NT2/D1 (cell line): ENCODE measurements at regions not wholly inside any gene's neighbourhood (a gene's known extent, or its start where the extent isn't known, plus 50 kb on each side); places are given as distances from the start of the nearest gene placed in this dataset.
A peak's percentile ranks its signal among the peaks of the same experiment; 100 is the strongest.

Source experiments
- DNase-seq: peaks from one replicate; pipeline ENCODE4 v3.0.0-alpha.2; 2011; ENCODE audit warnings: low read depth, low spot score
- H3K27me3 ChIP-seq: 2 replicates; pipeline ENCODE4 v1.6.0; 2011; ENCODE audit warnings: mild to moderate bottlenecking; ENCODE audit not compliant: insufficient read length, insufficient read depth
- H3K36me3 ChIP-seq: 2 replicates; pipeline ENCODE4 v1.6.1; 2011; ENCODE audit warnings: mild to moderate bottlenecking, low read length, mixed read lengths; ENCODE audit not compliant: insufficient read depth, insufficient read length
- H3K4me1 ChIP-seq: 2 replicates; pipeline ENCODE4 v1.5.1; 2011; ENCODE audit not compliant: insufficient read depth, insufficient read length
- H3K4me3 ChIP-seq: 2 replicates; pipeline ENCODE4 v1.5.1; 2011; ENCODE audit warnings: low read depth; ENCODE audit not compliant: insufficient read length
- H3K9ac ChIP-seq: 2 replicates; pipeline ENCODE4 v1.6.0; 2011; ENCODE audit warnings: low read depth; ENCODE audit not compliant: insufficient read length
- H3K9me3 ChIP-seq: 2 replicates; pipeline ENCODE4 v1.5.1; 2011; ENCODE audit warnings: mild to moderate bottlenecking, low read length; ENCODE audit not compliant: insufficient read depth
- SUZ12 ChIP-seq: IDR thresholded peaks from 2 replicates; pipeline ENCODE4 v1.6.1; 2011; ENCODE audit not compliant: insufficient read length, insufficient read depth; ENCODE audit errors: extremely low read depth
- YY1 ChIP-seq: IDR thresholded peaks from 2 replicates; pipeline ENCODE4 v1.6.1; 2011; ENCODE audit not compliant: insufficient read length, insufficient read depth
- ZNF274 ChIP-seq: IDR thresholded peaks from 2 replicates; pipeline ENCODE4 v1.6.1; 2011; ENCODE audit warnings: mild to moderate bottlenecking, low read depth, low read length

DNA sequence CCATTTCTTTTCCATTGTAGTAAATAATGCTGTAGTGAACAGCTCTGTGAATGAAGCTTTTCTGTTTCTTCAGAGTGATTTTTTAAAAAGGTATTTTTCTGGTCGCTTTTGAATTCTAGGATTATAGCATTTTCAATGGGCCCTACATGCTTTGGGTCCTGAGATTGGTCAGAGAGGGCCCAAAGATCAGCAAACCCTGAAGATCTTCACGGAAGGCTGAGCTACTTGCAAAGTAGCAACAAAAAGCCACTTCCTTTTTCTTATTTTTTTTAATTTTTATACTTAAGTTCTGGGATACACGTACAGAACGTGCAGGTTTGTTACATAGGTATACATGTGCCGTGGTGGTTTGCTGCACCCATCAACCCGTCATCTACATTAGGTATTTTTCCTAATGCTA, 200.5 kb downstream of the FAT3 start:
- no peak for DNase-seq
- Histone ChIP-seq H3K9me3 (no peaks in the 10 kb centered on the region), H3K36me3 (no peaks in the 10 kb centered on the region), H3K9ac (no peak overlapping the region), H3K4me3 (no peak overlapping the region), H3K27me3 (no peaks in the 10 kb centered on the region), H3K4me1 (no peaks in the 10 kb centered on the region)
- TF ChIP-seq SUZ12, result no peak
- no peak for TF ChIP-seq ZNF274
- TF ChIP-seq YY1, result no peak

DNA sequence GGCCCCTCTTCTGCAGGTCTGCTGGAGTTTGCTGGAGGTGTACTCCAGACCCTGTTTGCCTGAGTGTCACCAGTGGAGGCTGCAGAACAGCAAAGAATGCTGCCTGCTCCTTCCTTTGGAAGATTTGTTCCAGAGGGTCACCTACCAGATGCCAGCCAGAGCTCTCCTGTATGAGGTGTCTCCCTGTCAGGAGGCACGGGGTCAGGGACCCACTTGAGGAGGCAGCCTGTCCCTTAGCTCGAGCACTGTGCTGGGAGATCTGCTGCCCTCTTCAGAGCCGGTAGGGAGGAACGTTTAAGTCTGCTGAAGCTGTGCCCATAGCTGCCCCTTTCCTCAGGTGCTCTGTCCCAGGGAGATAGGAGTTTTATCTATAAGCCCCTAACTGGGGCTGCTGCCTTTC, 207.9 kb downstream of the FAT3 start:
- Histone ChIP-seq H3K9me3 (no peaks in the 10 kb centered on the region), H3K4me1 (no peaks in the 10 kb centered on the region), H3K4me3 (no peak overlapping the region), H3K27me3 (no peaks in the 10 kb centered on the region), H3K36me3 (no peaks in the 10 kb centered on the region), H3K9ac (no peak overlapping the region)
- no peak for DNase-seq
- TF ChIP-seq ZNF274, result no peak

DNA sequence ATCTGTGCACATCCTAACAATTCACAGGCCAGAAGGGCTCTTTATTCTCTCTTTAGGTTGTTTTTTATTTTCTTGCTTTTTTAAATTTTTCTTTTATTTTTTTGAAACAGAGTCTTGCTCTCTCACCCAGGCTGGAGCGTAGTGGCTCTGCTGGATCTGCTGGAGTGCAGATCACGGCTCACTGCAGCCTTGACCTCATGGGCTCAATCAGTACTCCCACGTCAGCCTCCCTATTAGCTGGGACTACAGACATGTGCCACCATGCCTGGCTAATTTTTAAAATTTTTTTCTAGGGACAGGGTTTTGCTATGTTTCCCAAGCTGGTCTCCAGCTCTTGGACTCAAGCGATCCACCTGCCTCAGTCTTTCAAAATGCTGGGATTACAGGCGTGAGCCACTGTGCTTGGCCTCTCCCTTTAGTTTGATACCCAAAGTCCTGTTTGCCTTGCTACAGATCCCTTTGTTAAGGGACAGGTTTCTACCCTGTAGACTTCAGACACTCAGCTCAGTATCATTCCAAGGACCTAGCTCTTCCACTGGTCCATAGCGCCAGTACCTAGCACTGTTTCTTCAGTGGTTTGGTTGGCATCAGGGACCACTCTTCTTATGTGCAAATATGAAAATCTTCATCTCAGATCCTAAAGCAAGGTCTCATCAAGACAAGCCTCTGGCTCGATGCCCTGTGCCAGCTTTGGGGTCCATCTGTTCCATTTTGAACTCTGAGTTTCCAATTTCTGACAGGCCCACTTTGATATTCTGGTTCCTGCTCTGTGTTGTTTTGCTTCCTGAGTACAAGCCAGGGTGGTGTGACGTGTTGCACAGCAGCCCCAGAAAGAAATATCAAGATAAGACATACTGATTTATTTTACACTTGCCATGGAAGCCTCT, 211.7 kb downstream of the FAT3 start:
- Histone ChIP-seq H3K27me3 (no peaks in the 10 kb centered on the region), H3K4me3 (no peak overlapping the region), H3K4me1 (peaks cover 4% of the 10 kb centered on the region), H3K9ac (no peak overlapping the region), H3K36me3 (no peaks in the 10 kb centered on the region), H3K9me3 (no peaks in the 10 kb centered on the region)
- no peak for DNase-seq
- TF ChIP-seq ZNF274, result no peak
- TF ChIP-seq YY1, result no peak
- no peak for TF ChIP-seq SUZ12

DNA sequence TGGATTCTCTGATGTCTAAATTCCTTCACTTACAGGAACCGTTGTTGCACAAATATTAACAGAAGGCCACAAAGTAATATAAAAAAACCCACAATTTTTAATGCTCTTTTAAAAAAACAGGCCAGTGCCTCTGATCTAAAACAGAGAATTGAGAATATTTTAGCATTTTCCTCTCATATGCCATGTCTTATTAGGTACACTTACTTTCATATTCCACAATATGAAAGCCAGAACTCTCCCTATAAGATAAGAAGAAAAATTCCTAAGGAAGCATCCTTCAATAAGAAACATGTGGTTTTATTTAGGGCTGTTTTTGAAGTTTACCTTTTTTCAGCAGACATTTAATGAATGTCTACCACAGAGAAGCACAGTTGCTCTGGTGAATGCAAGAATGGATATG, 214.5 kb downstream of the FAT3 start:
- Histone ChIP-seq H3K36me3 (no peaks in the 10 kb centered on the region), H3K9me3 (no peaks in the 10 kb centered on the region), H3K9ac (no peak overlapping the region), H3K4me3 (no peak overlapping the region), H3K27me3 (no peaks in the 10 kb centered on the region), H3K4me1 (peaks cover 4% of the 10 kb centered on the region)
- TF ChIP-seq ZNF274, result no peak
- no peak for TF ChIP-seq YY1
- no peak for TF ChIP-seq SUZ12
- no peak for DNase-seq

DNA sequence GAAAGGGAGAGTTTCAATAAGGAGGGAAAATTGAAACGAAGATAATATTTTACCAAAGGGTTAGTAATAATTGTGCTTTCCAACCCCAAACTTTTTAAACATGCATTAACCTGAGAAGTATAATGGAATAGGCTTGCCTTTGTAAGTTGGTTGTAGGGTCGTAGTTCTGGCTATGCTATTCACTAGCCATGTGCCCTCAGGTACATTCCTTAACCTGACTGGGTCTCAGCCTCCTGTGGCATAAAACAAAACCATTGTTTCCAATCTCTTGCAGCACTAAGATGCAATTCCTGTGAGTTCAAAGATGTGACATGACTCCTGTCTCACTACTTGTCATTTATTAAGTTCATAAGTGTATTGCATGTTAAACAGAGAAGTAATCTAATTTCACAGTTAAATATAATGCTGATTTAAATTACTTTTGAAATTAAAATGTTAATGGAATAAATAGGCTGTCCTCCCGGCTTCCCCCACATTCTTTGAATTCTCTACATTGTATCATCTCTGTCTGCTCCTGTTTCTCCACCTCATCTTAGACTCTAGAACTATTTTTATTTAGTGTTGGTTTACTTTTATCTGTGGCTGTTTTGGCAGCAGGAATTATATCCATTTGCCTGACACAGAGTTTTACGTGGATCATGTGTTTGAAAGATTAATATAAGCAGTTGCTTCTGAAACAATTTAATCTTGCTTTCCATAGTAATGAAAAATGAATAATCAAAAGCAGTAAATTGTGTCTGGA, 216.3 kb downstream of the FAT3 start:
- no peak for TF ChIP-seq YY1
- TF ChIP-seq SUZ12, result no peak
- TF ChIP-seq ZNF274, result no peak
- Histone ChIP-seq H3K4me3 (no peak overlapping the region), H3K4me1 (peaks cover 4% of the 10 kb centered on the region), H3K9me3 (no peaks in the 10 kb centered on the region), H3K9ac (no peak overlapping the region), H3K36me3 (no peaks in the 10 kb centered on the region), H3K27me3 (no peaks in the 10 kb centered on the region)
- DNase-seq, result peak; percentile 11

DNA sequence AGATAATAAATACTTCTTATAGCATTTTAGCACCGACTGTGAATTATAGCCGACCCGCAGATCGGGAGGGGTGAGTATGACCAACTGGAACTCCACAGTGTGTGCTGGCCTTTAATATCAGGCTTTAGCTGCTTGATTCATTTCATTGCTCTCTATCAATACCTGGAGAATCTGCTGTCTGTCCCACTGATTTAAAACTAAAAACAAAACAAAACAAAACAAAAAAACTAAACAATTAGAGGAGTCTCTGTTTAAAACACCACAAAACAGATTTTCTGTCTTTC, 216.8 kb downstream of the FAT3 start:
- TF ChIP-seq SUZ12 (no peak), ZNF274 (no peak), YY1 (no peak)
- no peak overlapping the region for H3K4me3 ChIP-seq

DNA sequence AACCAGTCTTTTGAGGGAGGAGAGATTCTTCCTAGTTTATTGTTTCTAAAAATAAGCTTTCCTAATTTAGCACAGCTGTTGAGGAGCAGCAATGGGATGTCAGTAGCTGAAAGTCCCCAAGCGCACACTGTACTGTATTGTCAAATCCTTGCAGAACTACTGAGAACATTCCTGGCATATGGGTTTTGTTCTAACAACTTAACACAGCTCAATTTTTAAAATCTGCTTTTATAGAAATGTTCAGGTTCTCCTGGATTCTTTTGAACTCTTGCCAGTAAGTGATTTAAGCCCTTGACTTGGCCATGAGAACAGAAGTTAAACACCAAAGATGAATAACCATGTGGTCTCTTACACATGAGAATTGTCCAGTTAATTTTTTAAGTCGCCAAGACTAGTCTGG, 218.6 kb downstream of the FAT3 start:
- no peaks in the 10 kb centered on the region for H3K9me3 ChIP-seq
- no peaks in the 10 kb centered on the region for H3K36me3 ChIP-seq
- H3K4me3 ChIP-seq, result no peak overlapping the region
- DNase-seq, result no peak
- H3K4me1 ChIP-seq, result peaks cover 4% of the 10 kb centered on the region
- TF ChIP-seq ZNF274 (no peak), SUZ12 (no peak), YY1 (no peak)
- no peak overlapping the region for H3K9ac ChIP-seq
- no peaks in the 10 kb centered on the region for H3K27me3 ChIP-seq

More for the DNA sequence above, 216.8 kb downstream of the FAT3 start:
- Histone ChIP-seq H3K9me3 (no peaks in the 10 kb centered on the region), H3K4me1 (peaks cover 4% of the 10 kb centered on the region), H3K36me3 (no peaks in the 10 kb centered on the region), H3K9ac (no peak overlapping the region), H3K27me3 (no peaks in the 10 kb centered on the region)
- no peak for DNase-seq

DNA sequence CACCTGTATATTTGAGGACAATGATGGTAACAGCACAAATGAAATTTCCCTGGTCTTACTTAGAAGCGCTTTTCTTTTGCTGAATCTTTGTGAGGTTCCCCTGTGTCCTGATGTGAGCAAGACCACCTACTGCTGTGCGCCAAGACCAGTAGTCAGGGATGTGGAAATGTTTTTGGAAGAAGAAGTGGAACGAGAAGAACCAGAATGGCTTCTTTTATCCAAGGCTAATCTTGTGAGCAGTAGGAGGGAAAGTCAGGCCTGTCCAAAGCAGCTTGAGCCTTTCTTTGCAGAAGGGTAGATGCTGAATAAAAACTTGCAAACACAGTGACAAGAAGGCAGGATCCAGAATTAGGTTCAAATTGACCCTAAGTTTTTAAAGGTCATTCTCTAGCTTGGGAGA, 223.0 kb downstream of the FAT3 start:
- H3K4me3 ChIP-seq, result no peak overlapping the region
- TF ChIP-seq ZNF274, result no peak
- no peak for TF ChIP-seq YY1
- TF ChIP-seq SUZ12, result no peak
- no peak overlapping the region for H3K9ac ChIP-seq
- no peak for DNase-seq
- H3K27me3 ChIP-seq, result no peaks in the 10 kb centered on the region
- no peaks in the 10 kb centered on the region for H3K9me3 ChIP-seq
- H3K36me3 ChIP-seq, result no peaks in the 10 kb centered on the region
- H3K4me1 ChIP-seq, result no peaks in the 10 kb centered on the region
